HepG2 (cell line): ENCODE measurements at regions not wholly inside any gene's neighbourhood (a gene's known extent, or its start where the extent isn't known, plus 50 kb on each side); places are given as distances from the start of the nearest gene placed in this dataset.

ENCODE experiments used
- ATAC-seq: fragments of 200-7000 bp; cut with Tn5 transposase; 3 replicates; pipeline ENCODE4 v1.9.1; 2020; ENCODE audit warnings: mild to moderate bottlenecking, moderate library complexity
- BruUV-seq: library from RNA; stranded (reverse); fragments of 400-500 nt; replicated peaks from 2 replicates; lab custom pipeline; 2021; lab: Mats Ljungman, UMichigan
- CTCF ChIA-PET: fragments of 300-600 bp; formaldehyde crosslinking; extraction: SDS; loops from one replicate; lab custom pipeline; 2021; ENCODE audit warnings: low total read pairs, inconsistent platforms, low intra/inter-chr PET ratio; lab: Yijun Ruan, JAX
- POLR2A ChIA-PET: fragments of 350-600 bp; sonication (Branson Sonifier 250); formaldehyde crosslinking; loops from one replicate; lab custom pipeline; 2020; ENCODE audit warnings: antibody characterized with exemption, inconsistent platforms; lab: Yijun Ruan, JAX
- DNase-seq: peaks from one replicate; pipeline ENCODE4 v3.0.0-alpha.2; 2015; ENCODE audit warnings: low spot score
- FAIRE-seq: peaks from 3 replicates; lab custom pipeline; 2011; peaks lifted over from hg19 to GRCh38; lab: Jason Lieb, UNC
- H2AFZ ChIP-seq: one replicate; pipeline ENCODE4 v1.6.1; 2011; ENCODE audit warnings: low read length, inconsistent platforms
- H3K27ac ChIP-seq: fragments of 300-600 bp; 3 replicates; pipeline ENCODE4 v1.8.0; 2011; ENCODE audit warnings: mixed run types, mild to moderate bottlenecking, mixed read lengths, low read length, inconsistent platforms; ENCODE audit not compliant: insufficient read depth; ENCODE audit errors: extremely low read length
- H3K27me3 ChIP-seq, 2 experiments: fragments of 200-600 bp in 1 of 2; 2 replicates in 1 of 2; 3 replicates in 1 of 2; pipeline versions ENCODE4 v1.6.0 to v1.8.0; 2011; ENCODE audit warnings: low read length in 2 of 2, mild to moderate bottlenecking in 2 of 2, moderate library complexity in 2 of 2, inconsistent platforms in 1 of 2; ENCODE audit not compliant: insufficient read depth in 2 of 2, control insufficient read depth in 1 of 2
- H3K36me3 ChIP-seq, 2 experiments: fragments of 200-600 bp in 1 of 2; replicated peaks in 1 of 2; 2 replicates in 1 of 2; 3 replicates in 1 of 2; pipeline versions ENCODE4 v1.5.1 to v1.8.0; 2011; ENCODE audit warnings: low read length in 2 of 2, inconsistent platforms in 1 of 2; ENCODE audit not compliant: insufficient read depth in 2 of 2, control insufficient read depth in 1 of 2
- H3K4me1 ChIP-seq: 2 replicates; pipeline ENCODE4 v1.5.1; 2012; ENCODE audit warnings: low read length, inconsistent platforms; ENCODE audit not compliant: insufficient read depth
- H3K4me2 ChIP-seq: 2 replicates; pipeline ENCODE4 v1.6.0; 2011; ENCODE audit warnings: low read depth, low read length, inconsistent platforms
- H3K4me3 ChIP-seq, 3 experiments: fragments of 200-600 bp in 1 of 3; sonication (generic), shearing (Covaris generic) in 1 of 3; replicated peaks in 1 of 3; 2 replicates each; pipeline ENCODE4 v1.5.1; 2011 to 2016; ENCODE audit warnings: low read length in 3 of 3, inconsistent platforms in 2 of 3, low read depth in 2 of 3, mild to moderate bottlenecking in 2 of 3, control low read depth in 1 of 3, mixed read lengths in 1 of 3; ENCODE audit not compliant: insufficient read depth in 1 of 3
- H3K79me2 ChIP-seq: one replicate; pipeline ENCODE4 v1.6.1; 2011; ENCODE audit warnings: low read length, inconsistent platforms; ENCODE audit not compliant: insufficient read depth
- H3K9ac ChIP-seq: 2 replicates; pipeline ENCODE4 v1.6.0; 2011; ENCODE audit warnings: mild to moderate bottlenecking, low read depth, low read length, inconsistent platforms; ENCODE audit not compliant: insufficient read depth
- H3K9me3 ChIP-seq: 2 replicates; pipeline ENCODE4 v1.5.1; 2012; ENCODE audit warnings: mild to moderate bottlenecking, low read length
- H4K20me1 ChIP-seq: 2 replicates; pipeline ENCODE4 v1.6.0; 2011; ENCODE audit warnings: inconsistent platforms, mild to moderate bottlenecking, low read length, moderate library complexity; ENCODE audit not compliant: insufficient read depth
- FOXA3 ChIP-seq: IDR thresholded peaks from 2 replicates; pipeline ENCODE4 v1.6.1; 2016; ENCODE audit warnings: missing genetic modification reagents, missing compliant biosample characterization
- KLF15 ChIP-seq: sonication (generic); formaldehyde crosslinking; IDR thresholded peaks from 2 replicates; pipeline ENCODE4 v1.8.1; 2023; ENCODE audit warnings: borderline replicate concordance, mild to moderate bottlenecking, inconsistent platforms, missing genetic modification reagents, mixed read lengths
- MTA3 ChIP-seq: sonication (generic); formaldehyde crosslinking; IDR thresholded peaks from 2 replicates; pipeline ENCODE4 v1.4.0; 2020; ENCODE audit warnings: missing genetic modification reagents
- MTF1 ChIP-seq: sonication (generic); formaldehyde crosslinking; IDR thresholded peaks from 2 replicates; pipeline ENCODE4 v1.5.0; 2020; ENCODE audit warnings: missing genetic modification reagents
- NFE2 ChIP-seq: sonication (generic); formaldehyde crosslinking; IDR thresholded peaks from 2 replicates; pipeline ENCODE4 v1.4.0; 2020; ENCODE audit warnings: missing genetic modification reagents
- NFE2L2 ChIP-seq: fragments of 150-350 bp; IDR thresholded peaks from 2 replicates; pipeline ENCODE4 v1.6.1; 2014; ENCODE audit warnings: low read length
- ZBTB42 ChIP-seq: sonication (generic); formaldehyde crosslinking; IDR thresholded peaks from 2 replicates; pipeline ENCODE4 v1.5.0; 2020; ENCODE audit warnings: mild to moderate bottlenecking, missing genetic modification reagents
- ZNF143 ChIP-seq: sonication (generic); formaldehyde crosslinking; IDR thresholded peaks from 2 replicates; pipeline ENCODE4 v1.4.0; 2020; ENCODE audit warnings: missing genetic modification reagents
- ZNF335 ChIP-seq: sonication (generic); formaldehyde crosslinking; IDR thresholded peaks from 2 replicates; pipeline ENCODE4 v1.4.0; 2020; ENCODE audit warnings: missing genetic modification reagents
- WGBS: methylation state at CpG from one replicate; pipeline ENCODE4 v1.1.6; 2017; ENCODE audit warnings: low lambda C conversion rate; 5-methylcytosine and 5-hydroxymethylcytosine counted together
- in situ Hi-C: cut with HindIII; loops from 2 replicates; pipeline ENCODE4 v1.10.0; 2017; ENCODE audit warnings: low pct_unique_long_range_greater_than_20kb; ENCODE audit not compliant: extremely low pct_ligation_motif_present
- intact Hi-C: fragments of 100-400 bp; cut with micrococcal nuclease; formaldehyde crosslinking; loops from one replicate; pipeline ENCODE4 v1.10.0; 2022; ENCODE audit not compliant: unreplicated experiment
- TF ChIP-seq, protein P1 (sequence below): sonication (generic); formaldehyde crosslinking; IDR thresholded peaks from 2 replicates; pipeline ENCODE4 v1.4.0; 2020; ENCODE audit warnings: missing genetic modification reagents
- TF ChIP-seq, protein P2 (sequence below), 2 experiments: sonication (generic) in 1 of 2; formaldehyde crosslinking in 1 of 2; IDR thresholded peaks; 2 replicates each; pipeline versions ENCODE4 v1.5.1 to v1.6.1; 2011 to 2020; ENCODE audit warnings: borderline replicate concordance in 1 of 2, low read depth in 1 of 2, low read length in 1 of 2, mild to moderate bottlenecking in 1 of 2, missing genetic modification reagents in 1 of 2, moderate library complexity in 1 of 2

DNA sequence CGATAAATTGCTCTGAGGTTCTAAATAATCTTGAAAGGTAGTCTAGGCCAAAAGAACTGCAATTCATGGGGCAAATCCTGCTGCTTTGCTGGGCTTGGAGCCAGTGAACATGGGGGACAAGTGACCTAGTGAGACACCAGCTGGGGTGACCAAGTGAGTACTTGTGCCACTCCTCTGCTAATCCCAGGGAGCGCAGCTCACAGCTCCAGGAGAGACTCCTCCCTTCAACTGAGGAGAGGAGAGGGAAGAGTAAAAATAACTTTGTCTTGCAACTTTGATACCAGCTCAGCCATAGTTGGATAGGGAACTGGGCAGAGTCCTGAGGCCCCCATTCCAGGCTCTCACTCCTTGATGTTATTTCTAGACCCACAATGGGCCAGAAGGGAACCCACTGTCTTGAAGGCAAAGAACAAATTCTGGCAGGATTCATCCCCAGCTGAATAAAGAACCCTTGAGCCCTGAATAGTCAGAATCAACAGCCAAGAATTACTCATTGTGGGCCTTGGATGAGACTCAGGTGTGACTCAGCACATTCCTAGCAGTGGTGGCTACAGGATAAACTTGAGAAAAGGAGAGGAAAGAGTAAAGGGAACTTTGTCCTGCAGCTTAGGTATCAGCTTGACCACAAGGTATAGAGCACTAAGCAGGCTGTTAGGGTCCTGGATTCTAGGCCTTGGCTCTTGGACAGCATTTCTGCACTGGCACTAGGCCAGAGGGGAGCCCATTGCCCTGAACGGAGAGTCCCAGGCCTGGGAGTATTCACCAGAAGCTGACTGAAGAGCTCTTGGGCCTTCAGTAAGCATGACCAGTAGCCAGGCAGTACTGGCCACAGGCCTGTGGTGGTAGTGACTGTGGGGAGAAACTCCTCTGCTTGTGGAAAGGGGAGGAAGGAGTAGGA is 288.3 kb upstream of the CDH18 start:
- DNase-seq = peak; percentile 1
- ChIA-PET CTCF (no interaction called here), POLR2A (no interaction called here)
- no peak for FAIRE-seq
- no peaks in the 10 kb centered on the region for H3K79me2 ChIP-seq
- BruUV-seq = no TSS peak
- no peak overlapping the region for H3K27ac ChIP-seq
- no peak overlapping the region for H3K4me2 ChIP-seq
- no peaks in the 10 kb centered on the region for H3K27me3 ChIP-seq
- 50% methylated on average over 2 of the region's 3 CpGs for WGBS
- H4K20me1 ChIP-seq = no peaks in the 10 kb centered on the region
- intact Hi-C loops (no loop called here), in situ Hi-C loops (no loop called here)
- H3K4me1 ChIP-seq = no peaks in the 10 kb centered on the region
- H3K9ac ChIP-seq = no peak overlapping the region
- ATAC-seq = no peak
- TF ChIP-seq NFE2 (CRISPR knock-in tag) (peak; percentile 21; the same call in 1 of the 2 replicates), NFE2L2 (peak; percentile 67; the same call in 1 of the 2 replicates), MTA3 (no peak)
- no peaks in the 10 kb centered on the region for H3K36me3 ChIP-seq
- no peak overlapping the region for H3K4me3 ChIP-seq
- no peak overlapping the region for H2AFZ ChIP-seq
- peaks cover 31% of the 10 kb centered on the region for H3K9me3 ChIP-seq

DNA sequence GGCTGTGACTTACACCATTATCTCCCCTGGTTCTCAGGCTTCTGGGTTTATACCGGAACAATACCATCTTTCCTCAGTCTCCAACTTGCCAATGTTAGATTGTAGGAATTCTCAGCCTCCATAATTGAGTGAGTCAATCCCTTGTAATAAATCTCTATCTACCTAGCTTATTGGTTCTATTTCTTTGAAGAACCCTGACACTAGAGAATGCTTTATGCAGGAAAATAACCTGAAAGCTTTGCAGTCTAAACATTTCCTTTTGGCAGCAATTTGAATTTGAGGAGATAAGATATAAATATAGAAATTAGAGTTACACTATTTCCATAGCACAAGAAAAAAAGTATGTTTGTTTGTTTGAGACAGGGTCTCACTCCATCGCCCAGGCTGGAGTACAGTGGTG is 278.1 kb upstream of the CDH18 start:
- no peaks in the 10 kb centered on the region for H3K27me3 ChIP-seq
- in situ Hi-C loops = no loop called here
- TF ChIP-seq FOXA3 (CRISPR knock-in tag) = no peak
- TF ChIP-seq ZBTB42 (CRISPR knock-in tag) = no peak
- no peak for TF ChIP-seq ZNF143 (CRISPR knock-in tag)
- no peak for TF ChIP-seq MTF1 (CRISPR knock-in tag)
- TF ChIP-seq KLF15 (CRISPR knock-in tag) = no peak
- TF ChIP-seq, protein P1, sequence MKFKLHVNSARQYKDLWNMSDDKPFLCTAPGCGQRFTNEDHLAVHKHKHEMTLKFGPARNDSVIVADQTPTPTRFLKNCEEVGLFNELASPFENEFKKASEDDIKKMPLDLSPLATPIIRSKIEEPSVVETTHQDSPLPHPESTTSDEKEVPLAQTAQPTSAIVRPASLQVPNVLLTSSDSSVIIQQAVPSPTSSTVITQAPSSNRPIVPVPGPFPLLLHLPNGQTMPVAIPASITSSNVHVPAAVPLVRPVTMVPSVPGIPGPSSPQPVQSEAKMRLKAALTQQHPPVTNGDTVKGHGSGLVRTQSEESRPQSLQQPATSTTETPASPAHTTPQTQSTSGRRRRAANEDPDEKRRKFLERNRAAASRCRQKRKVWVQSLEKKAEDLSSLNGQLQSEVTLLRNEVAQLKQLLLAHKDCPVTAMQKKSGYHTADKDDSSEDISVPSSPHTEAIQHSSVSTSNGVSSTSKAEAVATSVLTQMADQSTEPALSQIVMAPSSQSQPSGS = no peak
- TF ChIP-seq ZNF335 = no peak
- TF ChIP-seq, protein P2, sequence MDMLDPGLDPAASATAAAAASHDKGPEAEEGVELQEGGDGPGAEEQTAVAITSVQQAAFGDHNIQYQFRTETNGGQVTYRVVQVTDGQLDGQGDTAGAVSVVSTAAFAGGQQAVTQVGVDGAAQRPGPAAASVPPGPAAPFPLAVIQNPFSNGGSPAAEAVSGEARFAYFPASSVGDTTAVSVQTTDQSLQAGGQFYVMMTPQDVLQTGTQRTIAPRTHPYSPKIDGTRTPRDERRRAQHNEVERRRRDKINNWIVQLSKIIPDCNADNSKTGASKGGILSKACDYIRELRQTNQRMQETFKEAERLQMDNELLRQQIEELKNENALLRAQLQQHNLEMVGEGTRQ (IDR thresholded peaks at IDR 0.05; ENCODE audit: low read depth, low read length) = no peak
- TF ChIP-seq, protein P2 (CRISPR knock-in tag; IDR thresholded peaks at IDR 0.05; ENCODE audit: borderline replicate concordance) = no peak
- no peak overlapping the region for H3K4me3 ChIP-seq
- no peaks in the 10 kb centered on the region for H3K4me1 ChIP-seq
- no peaks in the 10 kb centered on the region for H3K36me3 ChIP-seq
- no peak overlapping the region for H3K9ac ChIP-seq
- H3K4me2 ChIP-seq = no peak overlapping the region
- no peaks in the 10 kb centered on the region for H3K79me2 ChIP-seq
- H2AFZ ChIP-seq = no peak overlapping the region
- POLR2A ChIA-PET = no interaction called here
- intact Hi-C loops = no loop called here
- H4K20me1 ChIP-seq = no peaks in the 10 kb centered on the region
- no peak for FAIRE-seq
- CTCF ChIA-PET = no interaction called here
- DNase-seq = no peak
- 4% methylated on average over 2 of the region's 2 CpGs for WGBS
- BruUV-seq = no TSS peak
- ATAC-seq = no peak
- H3K9me3 ChIP-seq = peaks cover 12% of the 10 kb centered on the region
- H3K27ac ChIP-seq = no peak overlapping the region
